Activated CD4-positive, alpha-beta T cell treated with anti-CD3 and anti-CD28 coated beads, Interleukin-2, Interleukin-4, amounts not matched to agents 100 ng/mL and 50 ng/mL, durations not matched to agents 16 hours and 8 hours (primary cell): ENCODE measurements at regions not wholly inside any gene's neighbourhood (a gene's known extent, or its start where the extent isn't known, plus 50 kb on each side); places are given as distances from the start of the nearest gene placed in this dataset.
"Not testable (repeated sequence)": the region's sequence is repeated elsewhere in the genome, so short reads cannot be mapped to it uniquely, and the experiment has no call there.

Experiments used
- DNase-seq: peaks from one replicate; pipeline ENCODE4 v3.0.0-alpha.2; 2020; ENCODE audit warnings: low spot score

- DNase-seq, result not testable (repeated sequence)
Observed at GRCh38 chr9:42377530-42378417, 194.3 kb downstream of the SPATA31A6 start.

GRCh38 chr9:42378418-42378815 is 195.0 kb downstream of the SPATA31A6 start:
- no peak for DNase-seq

- DNase-seq, result not testable (repeated sequence)
Observed at GRCh38 chr9:42379602-42380001, 196.1 kb downstream of the SPATA31A6 start.

- not testable (repeated sequence) for DNase-seq
Observed at GRCh38 chr9:42384585-42384984, 201.1 kb downstream of the SPATA31A6 start.

- not testable (repeated sequence) for DNase-seq
Observed at GRCh38 chr9:42385574-42386120, 202.2 kb downstream of the SPATA31A6 start.

- DNase-seq, result no peak
Observed at GRCh38 chr9:42386477-42386876, 203.0 kb downstream of the SPATA31A6 start.

GRCh38 chr9:42388146-42388690 is 204.8 kb downstream of the SPATA31A6 start:
- DNase-seq, result no peak

GRCh38 chr9:42388846-42389245 is 205.4 kb downstream of the SPATA31A6 start:
- DNase-seq, result no peak

- DNase-seq, result peak; percentile 39
Observed at GRCh38 chr9:42392773-42393455, 209.5 kb downstream of the SPATA31A6 start.

- DNase-seq, result no peak
Observed at GRCh38 chr9:42396318-42396717, 212.9 kb downstream of the SPATA31A6 start.

GRCh38 chr9:42397336-42397735 is 213.9 kb downstream of the SPATA31A6 start:
- DNase-seq, result peak; percentile 38

- not testable (repeated sequence) for DNase-seq
Observed at GRCh38 chr9:42402919-42403318, 219.5 kb downstream of the SPATA31A6 start.

GRCh38 chr9:42409581-42409980 is 226.1 kb downstream of the SPATA31A6 start:
- not testable (repeated sequence) for DNase-seq

GRCh38 chr9:42412354-42412753 is 228.9 kb downstream of the SPATA31A6 start:
- DNase-seq, result not testable (repeated sequence)

GRCh38 chr9:42414865-42415264 is 231.4 kb downstream of the SPATA31A6 start:
- not testable (repeated sequence) for DNase-seq

GRCh38 chr9:42419652-42420051 is 236.2 kb downstream of the SPATA31A6 start:
- DNase-seq, result not testable (repeated sequence)

GRCh38 chr9:42420324-42420723 is 236.9 kb downstream of the SPATA31A6 start:
- DNase-seq, result not testable (repeated sequence)

- not testable (repeated sequence) for DNase-seq
Observed at GRCh38 chr9:42421630-42422029, 238.2 kb downstream of the SPATA31A6 start.

- DNase-seq, result not testable (repeated sequence)
Observed at GRCh38 chr9:42430674-42431615, 247.5 kb downstream of the SPATA31A6 start.

- DNase-seq, result not testable (repeated sequence)
Observed at GRCh38 chr9:42431616-42432010, 248.2 kb downstream of the SPATA31A6 start.
